ENCODE measurements at regions not wholly inside any gene's neighbourhood (a gene's known extent, or its start where the extent isn't known, plus 50 kb on each side); places are given as distances from the start of the nearest gene placed in this dataset.

DNA sequence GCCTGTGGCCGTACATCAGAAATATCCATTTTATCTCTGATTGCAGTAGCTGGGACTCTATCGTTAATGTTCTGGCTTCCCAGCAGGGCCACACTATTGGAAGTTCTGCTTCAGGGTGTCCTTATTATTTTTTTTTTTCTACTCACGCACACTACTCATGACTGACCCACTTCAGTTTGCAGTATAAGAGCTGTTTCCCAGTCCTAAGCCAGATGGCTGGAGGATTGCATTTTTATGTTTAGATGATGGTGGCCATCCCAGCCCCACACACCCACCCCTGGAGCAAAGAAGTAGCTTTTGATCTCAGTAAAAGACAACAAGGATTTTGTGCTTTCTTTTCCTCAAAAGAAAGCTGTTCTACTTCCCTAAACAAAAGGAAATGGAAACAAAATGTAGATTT, 557.0 kb upstream of the GALNTL6 start:
- TF ChIP-seq EP300 (IDR thresholded peaks at IDR 0.05) (no peak), PHF8 (IDR thresholded peaks at IDR 0.05; ENCODE audit: borderline replicate concordance, low read depth) (no peak), MAFK (IDR thresholded peaks at IDR 0.05; ENCODE audit: partially characterized antibody) (no peak), POLR2A (IDR thresholded peaks at IDR 0.05; ENCODE audit: low read length) (no peak), POLR2AphosphoS2 (conservative IDR thresholded peaks at IDR 0.05; ENCODE audit: low read length) (no peak), NPAS2 (CRISPR knock-in tag; IDR thresholded peaks at IDR 0.05; ENCODE audit: borderline replicate concordance) (no peak), CEBPB (IDR thresholded peaks at IDR 0.05) (no peak), MYC (IDR thresholded peaks at IDR 0.05; ENCODE audit: borderline replicate concordance, low read length) (no peak)
- TF ChIP-seq, protein P1, sequence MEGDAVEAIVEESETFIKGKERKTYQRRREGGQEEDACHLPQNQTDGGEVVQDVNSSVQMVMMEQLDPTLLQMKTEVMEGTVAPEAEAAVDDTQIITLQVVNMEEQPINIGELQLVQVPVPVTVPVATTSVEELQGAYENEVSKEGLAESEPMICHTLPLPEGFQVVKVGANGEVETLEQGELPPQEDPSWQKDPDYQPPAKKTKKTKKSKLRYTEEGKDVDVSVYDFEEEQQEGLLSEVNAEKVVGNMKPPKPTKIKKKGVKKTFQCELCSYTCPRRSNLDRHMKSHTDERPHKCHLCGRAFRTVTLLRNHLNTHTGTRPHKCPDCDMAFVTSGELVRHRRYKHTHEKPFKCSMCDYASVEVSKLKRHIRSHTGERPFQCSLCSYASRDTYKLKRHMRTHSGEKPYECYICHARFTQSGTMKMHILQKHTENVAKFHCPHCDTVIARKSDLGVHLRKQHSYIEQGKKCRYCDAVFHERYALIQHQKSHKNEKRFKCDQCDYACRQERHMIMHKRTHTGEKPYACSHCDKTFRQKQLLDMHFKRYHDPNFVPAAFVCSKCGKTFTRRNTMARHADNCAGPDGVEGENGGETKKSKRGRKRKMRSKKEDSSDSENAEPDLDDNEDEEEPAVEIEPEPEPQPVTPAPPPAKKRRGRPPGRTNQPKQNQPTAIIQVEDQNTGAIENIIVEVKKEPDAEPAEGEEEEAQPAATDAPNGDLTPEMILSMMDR (IDR thresholded peaks at IDR 0.05), result no peak
- TF ChIP-seq, protein P2, sequence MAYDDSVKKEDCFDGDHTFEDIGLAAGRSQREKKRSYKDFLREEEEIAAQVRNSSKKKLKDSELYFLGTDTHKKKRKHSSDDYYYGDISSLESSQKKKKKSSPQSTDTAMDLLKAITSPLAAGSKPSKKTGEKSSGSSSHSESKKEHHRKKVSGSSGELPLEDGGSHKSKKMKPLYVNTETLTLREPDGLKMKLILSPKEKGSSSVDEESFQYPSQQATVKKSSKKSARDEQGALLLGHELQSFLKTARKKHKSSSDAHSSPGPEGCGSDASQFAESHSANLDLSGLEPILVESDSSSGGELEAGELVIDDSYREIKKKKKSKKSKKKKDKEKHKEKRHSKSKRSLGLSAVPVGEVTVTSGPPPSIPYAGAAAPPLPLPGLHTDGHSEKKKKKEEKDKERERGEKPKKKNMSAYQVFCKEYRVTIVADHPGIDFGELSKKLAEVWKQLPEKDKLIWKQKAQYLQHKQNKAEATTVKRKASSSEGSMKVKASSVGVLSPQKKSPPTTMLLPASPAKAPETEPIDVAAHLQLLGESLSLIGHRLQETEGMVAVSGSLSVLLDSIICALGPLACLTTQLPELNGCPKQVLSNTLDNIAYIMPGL (CRISPR knock-in tag; IDR thresholded peaks at IDR 0.05; ENCODE audit: borderline replicate concordance), result no peak
- TF ChIP-seq, protein P3, sequence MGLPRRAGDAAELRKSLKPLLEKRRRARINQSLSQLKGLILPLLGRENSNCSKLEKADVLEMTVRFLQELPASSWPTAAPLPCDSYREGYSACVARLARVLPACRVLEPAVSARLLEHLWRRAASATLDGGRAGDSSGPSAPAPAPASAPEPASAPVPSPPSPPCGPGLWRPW (IDR thresholded peaks at IDR 0.05), result no peak
- TF ChIP-seq, protein P4, sequence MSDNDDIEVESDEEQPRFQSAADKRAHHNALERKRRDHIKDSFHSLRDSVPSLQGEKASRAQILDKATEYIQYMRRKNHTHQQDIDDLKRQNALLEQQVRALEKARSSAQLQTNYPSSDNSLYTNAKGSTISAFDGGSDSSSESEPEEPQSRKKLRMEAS (IDR thresholded peaks at IDR 0.05), result no peak
- TF ChIP-seq, protein P5, sequence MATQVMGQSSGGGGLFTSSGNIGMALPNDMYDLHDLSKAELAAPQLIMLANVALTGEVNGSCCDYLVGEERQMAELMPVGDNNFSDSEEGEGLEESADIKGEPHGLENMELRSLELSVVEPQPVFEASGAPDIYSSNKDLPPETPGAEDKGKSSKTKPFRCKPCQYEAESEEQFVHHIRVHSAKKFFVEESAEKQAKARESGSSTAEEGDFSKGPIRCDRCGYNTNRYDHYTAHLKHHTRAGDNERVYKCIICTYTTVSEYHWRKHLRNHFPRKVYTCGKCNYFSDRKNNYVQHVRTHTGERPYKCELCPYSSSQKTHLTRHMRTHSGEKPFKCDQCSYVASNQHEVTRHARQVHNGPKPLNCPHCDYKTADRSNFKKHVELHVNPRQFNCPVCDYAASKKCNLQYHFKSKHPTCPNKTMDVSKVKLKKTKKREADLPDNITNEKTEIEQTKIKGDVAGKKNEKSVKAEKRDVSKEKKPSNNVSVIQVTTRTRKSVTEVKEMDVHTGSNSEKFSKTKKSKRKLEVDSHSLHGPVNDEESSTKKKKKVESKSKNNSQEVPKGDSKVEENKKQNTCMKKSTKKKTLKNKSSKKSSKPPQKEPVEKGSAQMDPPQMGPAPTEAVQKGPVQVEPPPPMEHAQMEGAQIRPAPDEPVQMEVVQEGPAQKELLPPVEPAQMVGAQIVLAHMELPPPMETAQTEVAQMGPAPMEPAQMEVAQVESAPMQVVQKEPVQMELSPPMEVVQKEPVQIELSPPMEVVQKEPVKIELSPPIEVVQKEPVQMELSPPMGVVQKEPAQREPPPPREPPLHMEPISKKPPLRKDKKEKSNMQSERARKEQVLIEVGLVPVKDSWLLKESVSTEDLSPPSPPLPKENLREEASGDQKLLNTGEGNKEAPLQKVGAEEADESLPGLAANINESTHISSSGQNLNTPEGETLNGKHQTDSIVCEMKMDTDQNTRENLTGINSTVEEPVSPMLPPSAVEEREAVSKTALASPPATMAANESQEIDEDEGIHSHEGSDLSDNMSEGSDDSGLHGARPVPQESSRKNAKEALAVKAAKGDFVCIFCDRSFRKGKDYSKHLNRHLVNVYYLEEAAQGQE (IDR thresholded peaks at IDR 0.05), result no peak

Data from A549 (cell line).